ENCODE measurements at regions not wholly inside any gene's neighbourhood (a gene's known extent, or its start where the extent isn't known, plus 50 kb on each side); places are given as distances from the start of the nearest gene placed in this dataset.

DNA sequence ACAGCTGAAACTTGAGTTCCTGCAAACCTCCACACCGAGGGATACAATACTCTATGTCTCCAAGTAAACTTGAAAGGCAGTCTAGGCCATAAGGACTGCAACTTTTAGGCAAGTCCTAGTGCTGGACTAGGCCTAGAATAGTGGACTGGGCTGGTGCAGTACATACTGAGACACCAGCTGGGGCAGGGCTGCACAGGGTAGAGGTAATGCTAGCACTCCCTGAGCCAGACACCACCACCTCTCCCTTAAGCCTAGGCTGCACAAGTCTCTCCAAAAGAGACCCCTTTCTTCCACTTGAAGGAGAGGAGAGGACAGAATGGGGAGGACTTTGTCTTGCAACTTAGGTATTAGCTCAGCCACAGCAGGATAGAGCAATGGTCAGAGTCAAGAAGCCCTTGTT, 65.7 kb upstream of the PTPRK start:
- TF ChIP-seq, protein P1, sequence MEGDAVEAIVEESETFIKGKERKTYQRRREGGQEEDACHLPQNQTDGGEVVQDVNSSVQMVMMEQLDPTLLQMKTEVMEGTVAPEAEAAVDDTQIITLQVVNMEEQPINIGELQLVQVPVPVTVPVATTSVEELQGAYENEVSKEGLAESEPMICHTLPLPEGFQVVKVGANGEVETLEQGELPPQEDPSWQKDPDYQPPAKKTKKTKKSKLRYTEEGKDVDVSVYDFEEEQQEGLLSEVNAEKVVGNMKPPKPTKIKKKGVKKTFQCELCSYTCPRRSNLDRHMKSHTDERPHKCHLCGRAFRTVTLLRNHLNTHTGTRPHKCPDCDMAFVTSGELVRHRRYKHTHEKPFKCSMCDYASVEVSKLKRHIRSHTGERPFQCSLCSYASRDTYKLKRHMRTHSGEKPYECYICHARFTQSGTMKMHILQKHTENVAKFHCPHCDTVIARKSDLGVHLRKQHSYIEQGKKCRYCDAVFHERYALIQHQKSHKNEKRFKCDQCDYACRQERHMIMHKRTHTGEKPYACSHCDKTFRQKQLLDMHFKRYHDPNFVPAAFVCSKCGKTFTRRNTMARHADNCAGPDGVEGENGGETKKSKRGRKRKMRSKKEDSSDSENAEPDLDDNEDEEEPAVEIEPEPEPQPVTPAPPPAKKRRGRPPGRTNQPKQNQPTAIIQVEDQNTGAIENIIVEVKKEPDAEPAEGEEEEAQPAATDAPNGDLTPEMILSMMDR (conservative IDR thresholded peaks at IDR 0.05; ENCODE audit: low read depth, low read length): no peak
- TF ChIP-seq EZH2 (IDR thresholded peaks at IDR 0.05; ENCODE audit: borderline replicate concordance, low read depth, low read length, poor library complexity, severe bottlenecking): no peak

All from A673 (cell line).